ENCODE measurements at regions not wholly inside any gene's neighbourhood (a gene's known extent, or its start where the extent isn't known, plus 50 kb on each side); places are given as distances from the start of the nearest gene placed in this dataset.

DNA sequence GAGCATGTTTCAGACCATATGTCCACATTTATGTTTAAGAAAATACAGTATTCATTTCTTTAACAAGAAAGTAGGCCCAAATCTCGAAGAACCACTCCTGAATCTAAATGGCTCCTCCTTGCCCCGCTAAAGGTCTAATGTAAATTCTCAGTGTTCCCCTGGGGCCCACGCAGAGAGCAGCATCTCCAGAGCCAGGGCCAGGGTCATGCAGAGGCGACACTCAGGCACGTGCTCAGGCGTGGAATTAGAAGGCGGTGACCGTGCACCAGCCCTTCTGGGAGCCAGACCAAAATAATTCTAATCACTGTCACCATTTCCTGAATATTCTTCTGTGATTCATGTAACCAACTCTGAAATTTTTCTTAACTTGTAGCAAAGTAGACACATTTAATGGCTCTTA is 68.3 kb upstream of the MYT1L start:
- Histone ChIP-seq H3K36me3 (ENCODE audit: control insufficient read depth in 5 of 5, insufficient read depth in 5 of 5, low read length in 5 of 5) (no peaks in the 10 kb centered on the region), H3K9ac (ENCODE audit: low read length in 5 of 5) (no peak overlapping the region), H3K9me3 (ENCODE audit: control insufficient read depth in 5 of 5, low read length in 5 of 5) (peaks cover 0 to 9% (median 0%) of the 10 kb centered on the region in 5 donors), H3K27me3 (ENCODE audit: control insufficient read depth in 5 of 5, insufficient read depth in 4 of 5, low read length in 5 of 5) (no peaks in the 10 kb centered on the region), H3K4me1 (ENCODE audit: control insufficient read depth in 5 of 5, insufficient read depth in 5 of 5, low read length in 5 of 5) (no peaks in the 10 kb centered on the region), H3K27ac (ENCODE audit: low read depth, low read length) (no peak overlapping the region), H3K4me3 (ENCODE audit: low read depth in 1 of 5, low read length in 5 of 5) (no peak overlapping the region)

GRCh38 chr2:2392332-2392731 is 61.3 kb upstream of the MYT1L start:
- no peak overlapping the region for H3K9ac ChIP-seq (ENCODE audit: low read length in 5 of 5)
- H3K27ac ChIP-seq (ENCODE audit: low read depth, low read length): no peak overlapping the region
- H3K27me3 ChIP-seq (ENCODE audit: control insufficient read depth in 5 of 5, insufficient read depth in 4 of 5, low read length in 5 of 5): no peaks in the 10 kb centered on the region
- H3K9me3 ChIP-seq (ENCODE audit: control insufficient read depth in 5 of 5, low read length in 5 of 5): peaks cover 0 to 18% (median 3%) of the 10 kb centered on the region in 5 donors
- H3K4me3 ChIP-seq (ENCODE audit: low read depth in 1 of 5, low read length in 5 of 5): no peak overlapping the region
- H3K4me1 ChIP-seq (ENCODE audit: control insufficient read depth in 5 of 5, insufficient read depth in 5 of 5, low read length in 5 of 5): no peaks in the 10 kb centered on the region
- no peaks in the 10 kb centered on the region for H3K36me3 ChIP-seq (ENCODE audit: control insufficient read depth in 5 of 5, insufficient read depth in 5 of 5, low read length in 5 of 5)

DNA sequence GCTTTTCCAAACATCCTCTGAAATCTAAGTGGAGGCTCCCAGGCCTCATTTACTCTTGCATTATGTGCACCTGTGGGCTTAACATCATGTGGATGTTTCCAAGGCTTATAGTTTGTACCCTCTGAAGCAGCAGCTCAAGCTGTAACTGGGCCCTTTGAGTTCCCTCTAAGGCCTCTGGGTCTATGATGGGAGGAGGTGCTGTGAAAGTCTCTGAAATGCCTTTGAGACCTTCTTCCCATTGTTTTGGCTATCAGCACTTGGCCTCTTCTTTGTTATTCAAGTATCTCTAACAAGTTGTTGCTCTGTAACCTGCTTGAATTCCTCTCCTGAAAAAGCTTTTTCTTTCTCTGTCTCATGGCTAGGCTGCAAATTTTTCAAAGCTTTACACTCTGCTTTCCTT is 58.1 kb upstream of the MYT1L start:
- Histone ChIP-seq H3K9me3 (ENCODE audit: control insufficient read depth in 5 of 5, low read length in 5 of 5) (peaks cover 0 to 13% (median 3%) of the 10 kb centered on the region in 5 donors), H3K9ac (ENCODE audit: low read length in 5 of 5) (no peak overlapping the region), H3K27ac (ENCODE audit: low read depth, low read length) (no peak overlapping the region), H3K27me3 (ENCODE audit: control insufficient read depth in 5 of 5, insufficient read depth in 4 of 5, low read length in 5 of 5) (no peaks in the 10 kb centered on the region), H3K4me1 (ENCODE audit: control insufficient read depth in 5 of 5, insufficient read depth in 5 of 5, low read length in 5 of 5) (no peaks in the 10 kb centered on the region), H3K4me3 (ENCODE audit: low read depth in 1 of 5, low read length in 5 of 5) (no peak overlapping the region), H3K36me3 (ENCODE audit: control insufficient read depth in 5 of 5, insufficient read depth in 5 of 5, low read length in 5 of 5) (no peaks in the 10 kb centered on the region)
